ENCODE measurements at regions not wholly inside any gene's neighbourhood (a gene's known extent, or its start where the extent isn't known, plus 50 kb on each side); places are given as distances from the start of the nearest gene placed in this dataset.
"Not testable (repeated sequence)": the region's sequence is repeated elsewhere in the genome, so short reads cannot be mapped to it uniquely, and the experiment has no call there.

DNA sequence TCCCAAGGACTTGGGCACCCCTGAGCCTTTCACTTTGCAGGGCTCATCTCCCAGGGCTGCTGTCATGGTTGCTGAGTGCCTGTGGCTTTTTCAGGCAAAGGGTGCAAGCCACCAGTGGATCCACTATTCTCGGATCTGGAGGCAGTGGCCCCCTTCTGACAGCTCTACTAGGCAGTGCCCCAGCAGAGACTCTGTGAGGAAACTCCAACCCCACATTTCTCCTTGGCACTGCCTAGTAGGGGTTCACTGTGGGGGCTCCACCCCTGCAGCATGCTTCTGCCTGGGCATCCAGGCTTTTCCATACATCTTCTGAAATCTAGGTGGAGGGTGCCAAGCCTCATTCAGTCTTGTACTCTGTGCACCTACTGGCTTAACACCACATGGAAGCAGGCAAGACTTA is 675.0 kb upstream of the MBL2 start:
- Histone ChIP-seq H3K27ac (ENCODE audit: low read depth, low read length) (no peak overlapping the region), H4K20me1 (ENCODE audit: low read depth, low read length) (no peaks in the 10 kb centered on the region), H2AFZ (ENCODE audit: low read depth, low read length, severe bottlenecking) (no peak overlapping the region), H3K4me2 (ENCODE audit: low read depth, low read length, poor library complexity, severe bottlenecking) (no peak overlapping the region), H3K36me3 (ENCODE audit: low read length) (no peaks in the 10 kb centered on the region), H3K9me3 (ENCODE audit: insufficient read depth, low read length) (no peaks in the 10 kb centered on the region), H3K9me2 (replicated peaks; ENCODE audit: insufficient read depth, low read length) (no peaks in the 10 kb centered on the region), H3K9ac (ENCODE audit: low read length) (no peak overlapping the region), H3F3A (ENCODE audit: insufficient read depth) (no peaks in the 10 kb centered on the region), H3K4me3 (ENCODE audit: insufficient read depth, low read length, poor library complexity, severe bottlenecking) (no peak overlapping the region), H3K27me3 (ENCODE audit: low read length) (no peaks in the 10 kb centered on the region), H3K79me2 (ENCODE audit: insufficient read depth, low read length) (no peaks in the 10 kb centered on the region)
- no peak for TF ChIP-seq EZH2phosphoT487 (conservative IDR thresholded peaks at IDR 0.05; ENCODE audit: low read length)
- TF ChIP-seq, protein P1, sequence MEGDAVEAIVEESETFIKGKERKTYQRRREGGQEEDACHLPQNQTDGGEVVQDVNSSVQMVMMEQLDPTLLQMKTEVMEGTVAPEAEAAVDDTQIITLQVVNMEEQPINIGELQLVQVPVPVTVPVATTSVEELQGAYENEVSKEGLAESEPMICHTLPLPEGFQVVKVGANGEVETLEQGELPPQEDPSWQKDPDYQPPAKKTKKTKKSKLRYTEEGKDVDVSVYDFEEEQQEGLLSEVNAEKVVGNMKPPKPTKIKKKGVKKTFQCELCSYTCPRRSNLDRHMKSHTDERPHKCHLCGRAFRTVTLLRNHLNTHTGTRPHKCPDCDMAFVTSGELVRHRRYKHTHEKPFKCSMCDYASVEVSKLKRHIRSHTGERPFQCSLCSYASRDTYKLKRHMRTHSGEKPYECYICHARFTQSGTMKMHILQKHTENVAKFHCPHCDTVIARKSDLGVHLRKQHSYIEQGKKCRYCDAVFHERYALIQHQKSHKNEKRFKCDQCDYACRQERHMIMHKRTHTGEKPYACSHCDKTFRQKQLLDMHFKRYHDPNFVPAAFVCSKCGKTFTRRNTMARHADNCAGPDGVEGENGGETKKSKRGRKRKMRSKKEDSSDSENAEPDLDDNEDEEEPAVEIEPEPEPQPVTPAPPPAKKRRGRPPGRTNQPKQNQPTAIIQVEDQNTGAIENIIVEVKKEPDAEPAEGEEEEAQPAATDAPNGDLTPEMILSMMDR (IDR thresholded peaks at IDR 0.05; ENCODE audit: insufficient read depth, low read length, poor library complexity, severe bottlenecking), result no peak

DNA sequence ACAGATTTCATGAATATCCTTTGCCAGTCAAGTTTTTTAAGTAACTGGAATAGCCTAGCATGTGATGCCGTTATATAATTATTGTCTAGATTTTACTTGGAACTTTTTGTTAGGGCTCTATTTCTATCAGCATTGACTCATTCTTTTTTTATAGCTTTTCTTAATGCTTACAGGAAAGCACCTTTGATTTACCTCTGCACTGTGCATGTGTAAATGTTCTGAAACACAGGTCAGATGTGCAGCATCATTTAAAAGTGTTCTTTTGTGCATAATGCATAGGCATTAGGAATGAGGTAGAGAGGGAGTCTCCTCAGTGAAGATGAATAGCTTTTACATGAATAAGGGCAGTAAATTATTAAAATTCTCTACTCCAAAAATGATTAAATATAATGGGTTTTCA is 669.3 kb upstream of the MBL2 start:
- TF ChIP-seq, protein P1 (IDR thresholded peaks at IDR 0.05; ENCODE audit: insufficient read depth, low read length, poor library complexity, severe bottlenecking), result no peak
- TF ChIP-seq EZH2phosphoT487 (conservative IDR thresholded peaks at IDR 0.05; ENCODE audit: low read length), result no peak
- no peak overlapping the region for H3K4me3 ChIP-seq (ENCODE audit: insufficient read depth, low read length, poor library complexity, severe bottlenecking)

DNA sequence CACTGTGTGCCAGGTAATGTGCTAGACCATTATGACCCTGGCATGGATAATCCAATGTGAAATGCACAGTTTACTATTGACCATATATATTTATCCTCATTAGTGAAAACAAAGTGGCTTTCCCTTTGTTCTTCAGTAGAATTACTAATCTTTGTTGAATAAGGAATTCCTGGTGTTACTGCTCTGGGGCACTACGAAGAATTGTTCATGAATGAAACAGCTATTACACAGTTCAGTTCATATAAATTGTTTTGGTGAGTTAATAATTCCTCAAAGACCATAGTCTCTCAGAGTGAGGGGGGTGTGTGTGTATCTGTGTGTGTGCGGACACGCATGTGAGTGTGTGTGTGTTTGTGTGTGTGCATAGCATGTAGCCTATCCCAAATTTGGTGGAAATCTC is 668.0 kb upstream of the MBL2 start:
- no peak overlapping the region for H2AFZ ChIP-seq (ENCODE audit: low read depth, low read length, severe bottlenecking)
- no peaks in the 10 kb centered on the region for H3K79me2 ChIP-seq (ENCODE audit: insufficient read depth, low read length)
- TF ChIP-seq EZH2phosphoT487 (conservative IDR thresholded peaks at IDR 0.05; ENCODE audit: low read length), result no peak
- TF ChIP-seq, protein P1 (IDR thresholded peaks at IDR 0.05; ENCODE audit: insufficient read depth, low read length, poor library complexity, severe bottlenecking), result no peak
- no peaks in the 10 kb centered on the region for H3K9me2 ChIP-seq (replicated peaks; ENCODE audit: insufficient read depth, low read length)
- no peak overlapping the region for H3K4me2 ChIP-seq (ENCODE audit: low read depth, low read length, poor library complexity, severe bottlenecking)
- no peaks in the 10 kb centered on the region for H3K9me3 ChIP-seq (ENCODE audit: insufficient read depth, low read length)
- no peak overlapping the region for H3K4me3 ChIP-seq (ENCODE audit: insufficient read depth, low read length, poor library complexity, severe bottlenecking)
- H3F3A ChIP-seq (ENCODE audit: insufficient read depth), result no peaks in the 10 kb centered on the region
- no peaks in the 10 kb centered on the region for H4K20me1 ChIP-seq (ENCODE audit: low read depth, low read length)
- no peaks in the 10 kb centered on the region for H3K27me3 ChIP-seq (ENCODE audit: low read length)
- H3K9ac ChIP-seq (ENCODE audit: low read length), result no peak overlapping the region
- no peak overlapping the region for H3K27ac ChIP-seq (ENCODE audit: low read depth, low read length)
- H3K36me3 ChIP-seq (ENCODE audit: low read length), result no peaks in the 10 kb centered on the region

More for the DNA sequence above, 669.3 kb upstream of the MBL2 start:
- Histone ChIP-seq H3K36me3 (ENCODE audit: low read length) (no peaks in the 10 kb centered on the region), H2AFZ (ENCODE audit: low read depth, low read length, severe bottlenecking) (no peak overlapping the region), H3K79me2 (ENCODE audit: insufficient read depth, low read length) (no peaks in the 10 kb centered on the region), H3K9me3 (ENCODE audit: insufficient read depth, low read length) (no peaks in the 10 kb centered on the region), H3K9me2 (replicated peaks; ENCODE audit: insufficient read depth, low read length) (no peaks in the 10 kb centered on the region), H3K27me3 (ENCODE audit: low read length) (no peaks in the 10 kb centered on the region), H3K9ac (ENCODE audit: low read length) (no peak overlapping the region), H3K27ac (ENCODE audit: low read depth, low read length) (no peak overlapping the region), H4K20me1 (ENCODE audit: low read depth, low read length) (no peaks in the 10 kb centered on the region), H3F3A (ENCODE audit: insufficient read depth) (no peaks in the 10 kb centered on the region), H3K4me2 (ENCODE audit: low read depth, low read length, poor library complexity, severe bottlenecking) (no peak overlapping the region)

DNA sequence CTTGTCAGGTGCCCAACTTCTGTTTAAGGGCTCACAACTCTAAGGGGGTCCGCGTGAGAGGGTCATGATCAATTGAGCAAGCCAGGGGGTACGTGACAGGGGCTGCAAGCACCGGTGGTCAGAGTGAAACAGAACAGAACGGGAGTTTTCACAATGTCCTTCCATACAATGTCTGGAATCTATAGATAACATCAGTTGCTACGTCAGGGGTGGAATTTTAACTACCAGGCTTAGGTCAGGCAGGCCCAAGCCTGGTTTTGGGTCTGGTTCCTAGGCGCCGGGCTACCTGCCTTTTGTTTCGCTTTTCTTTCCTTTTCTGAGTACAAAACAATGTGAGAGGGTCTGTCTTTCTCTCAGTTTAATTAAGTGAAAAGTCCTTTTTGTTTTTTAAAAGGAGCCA is 666.5 kb upstream of the MBL2 start:
- H3K36me3 ChIP-seq (ENCODE audit: low read length); H3K9me2 ChIP-seq (replicated peaks; ENCODE audit: insufficient read depth, low read length); H3K9me3 ChIP-seq (ENCODE audit: insufficient read depth, low read length); H3K27me3 ChIP-seq (ENCODE audit: low read length); H2AFZ ChIP-seq (ENCODE audit: low read depth, low read length, severe bottlenecking); H4K20me1 ChIP-seq (ENCODE audit: low read depth, low read length); H3K4me2 ChIP-seq (ENCODE audit: low read depth, low read length, poor library complexity, severe bottlenecking); H3K4me3 ChIP-seq (ENCODE audit: insufficient read depth, low read length, poor library complexity, severe bottlenecking); H3K9ac ChIP-seq (ENCODE audit: low read length); H3F3A ChIP-seq (ENCODE audit: insufficient read depth); H3K27ac ChIP-seq (ENCODE audit: low read depth, low read length); H3K79me2 ChIP-seq (ENCODE audit: insufficient read depth, low read length): not testable (repeated sequence)

Measured in SU-DHL-6 (cell line).